Inflammatory macrophage (primary cell): ENCODE measurements at regions not wholly inside any gene's neighbourhood (a gene's known extent, or its start where the extent isn't known, plus 50 kb on each side); places are given as distances from the start of the nearest gene placed in this dataset.

ENCODE experiments used
- DNase-seq, 2 donors: peaks; one replicate each; pipeline ENCODE4 v3.0.0-alpha.2; 2020 to 2022

DNA sequence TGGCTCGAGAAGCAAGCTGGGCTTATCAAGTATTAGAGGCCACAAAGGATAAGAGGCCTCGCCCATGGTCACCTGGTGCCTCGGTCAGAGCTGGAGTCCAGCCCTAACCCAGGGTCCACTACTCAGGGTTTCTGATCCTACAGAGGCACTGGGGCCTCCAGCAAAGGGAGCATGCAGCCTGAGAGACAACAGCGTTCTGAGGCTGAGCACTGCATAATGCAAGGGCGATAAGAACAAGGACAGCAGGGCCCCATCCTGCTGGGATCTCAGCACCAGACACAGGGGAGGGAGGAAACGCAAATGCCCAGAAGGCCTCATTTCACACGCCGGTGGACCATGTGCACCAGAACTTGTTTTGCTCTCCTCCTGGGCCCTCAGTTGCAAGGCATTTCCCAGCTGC lies 63.0 kb downstream of the C5orf15 start:
- DNase-seq: no peak

DNA sequence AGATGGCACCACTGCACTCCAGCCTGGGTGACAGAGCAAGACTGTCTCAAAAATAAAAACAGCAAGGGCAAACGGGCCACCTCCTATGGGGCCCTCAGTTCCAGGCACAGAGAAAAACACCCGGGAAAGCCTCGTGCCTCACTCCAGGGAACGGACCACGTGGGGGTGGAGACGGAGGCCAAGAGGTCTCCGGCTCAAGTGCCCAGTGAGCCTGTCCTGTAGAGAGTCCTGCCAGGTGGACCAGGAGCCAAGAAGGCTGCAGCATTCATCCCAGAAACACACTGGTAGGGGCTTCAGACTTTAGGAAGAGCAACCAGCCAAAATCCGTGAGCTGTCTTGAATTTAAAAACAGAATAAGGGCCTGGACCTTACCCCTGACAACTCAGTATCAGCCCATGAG lies 63.8 kb downstream of the C5orf15 start:
- DNase-seq: no peak

DNA sequence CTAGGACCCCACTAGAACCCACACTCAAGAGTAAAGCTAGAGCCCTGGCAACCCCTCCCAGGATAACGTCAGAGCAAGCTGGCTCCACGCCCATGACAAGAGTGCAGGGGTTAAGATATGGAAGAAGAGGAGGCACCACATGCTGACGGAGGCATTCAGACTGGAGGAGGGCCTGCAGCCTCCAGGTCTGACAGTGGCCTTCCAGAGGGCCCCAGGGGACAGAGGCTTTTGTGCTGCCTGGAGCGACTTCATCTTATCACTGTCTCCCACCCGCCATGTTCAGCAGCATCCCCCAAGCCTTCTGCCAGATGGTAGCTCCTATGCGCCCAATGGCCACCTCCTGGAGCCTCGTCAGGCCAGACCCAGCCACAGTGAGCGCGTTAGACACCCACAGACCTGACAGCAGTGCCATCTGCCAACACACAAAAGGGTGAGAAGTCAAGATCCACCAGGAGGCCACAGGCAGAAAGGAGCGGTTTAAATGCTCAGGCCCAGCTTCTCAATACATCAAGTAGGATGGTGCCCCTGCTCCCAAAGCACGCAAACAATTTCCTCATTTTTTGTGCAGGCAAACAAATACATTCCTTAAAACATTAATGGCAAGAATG lies 65.8 kb downstream of the C5orf15 start:
- DNase-seq: no peak

DNA sequence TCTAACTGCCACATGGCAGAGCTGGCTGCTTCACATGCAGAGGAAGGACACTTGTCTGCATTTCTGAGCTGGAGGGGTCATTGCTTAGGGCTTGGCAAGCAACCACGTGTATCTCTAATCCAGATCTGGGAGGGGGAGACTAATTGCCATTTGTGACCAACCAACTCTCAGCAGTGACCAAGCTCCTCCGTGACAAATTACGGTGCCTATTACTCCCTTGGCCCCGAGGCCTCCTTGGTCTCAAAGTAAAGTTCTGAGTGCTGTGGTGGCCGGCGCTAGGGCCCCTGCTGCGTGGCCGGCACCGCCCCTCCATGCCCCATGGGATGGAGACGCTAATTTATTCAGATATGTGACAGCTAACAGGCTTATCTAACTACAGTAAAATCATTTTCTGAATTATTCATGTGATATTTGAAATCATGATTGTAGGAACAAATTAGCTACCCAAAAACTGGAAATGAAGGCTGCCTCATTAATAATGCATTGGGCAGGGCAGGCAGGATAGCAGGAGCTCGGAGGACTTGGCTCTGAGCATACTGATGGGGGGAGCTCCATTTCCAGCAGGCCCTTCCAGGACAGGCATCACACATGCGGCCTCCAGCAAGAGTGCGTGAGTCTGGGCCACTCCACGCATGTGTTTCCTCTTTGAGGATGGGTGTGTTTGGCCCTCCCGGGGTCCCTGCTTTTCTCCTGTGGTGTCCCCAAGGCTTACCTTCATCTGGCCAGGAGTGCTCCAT lies 67.7 kb downstream of the C5orf15 start:
- no peak for DNase-seq

DNA sequence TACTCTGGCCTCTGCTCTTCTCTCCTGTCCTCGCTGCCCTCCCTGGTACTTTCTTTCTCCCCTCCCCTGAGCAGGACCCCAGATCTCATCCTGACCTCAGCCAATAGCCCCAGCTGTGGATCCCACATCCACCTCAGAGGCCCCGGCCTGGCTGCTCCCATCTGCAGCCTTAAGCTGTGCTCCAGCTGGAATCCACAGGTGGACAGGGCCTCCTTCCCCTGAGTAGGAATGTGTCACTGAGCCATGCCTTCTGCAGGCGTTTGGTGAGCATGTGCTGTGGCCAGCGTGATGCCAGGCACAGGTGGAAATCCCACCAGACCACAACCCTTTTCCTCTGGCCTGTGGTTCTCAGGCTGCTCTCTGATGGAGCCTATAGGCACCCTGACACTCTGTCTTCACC lies 68.9 kb downstream of the C5orf15 start:
- no peak for DNase-seq

DNA sequence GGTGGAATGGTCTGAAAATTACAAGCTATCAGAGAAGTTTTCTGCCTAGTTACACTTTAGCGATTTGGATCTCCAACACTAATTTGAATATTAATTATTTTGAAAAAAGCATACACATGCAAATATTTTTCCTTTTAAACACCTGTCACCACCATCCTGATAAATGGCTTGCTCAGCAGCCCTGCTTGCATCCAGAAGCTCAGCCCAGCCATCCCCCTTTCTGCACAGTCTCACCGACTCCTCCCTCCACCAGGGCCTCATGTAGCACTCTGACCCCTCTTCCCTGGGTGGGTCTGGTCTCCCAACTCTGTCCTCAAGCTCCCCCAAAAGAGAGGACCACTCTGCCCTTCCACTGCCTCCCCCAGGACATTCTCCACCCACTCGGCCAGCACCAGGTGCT lies 70.0 kb downstream of the C5orf15 start:
- no peak for DNase-seq

DNA sequence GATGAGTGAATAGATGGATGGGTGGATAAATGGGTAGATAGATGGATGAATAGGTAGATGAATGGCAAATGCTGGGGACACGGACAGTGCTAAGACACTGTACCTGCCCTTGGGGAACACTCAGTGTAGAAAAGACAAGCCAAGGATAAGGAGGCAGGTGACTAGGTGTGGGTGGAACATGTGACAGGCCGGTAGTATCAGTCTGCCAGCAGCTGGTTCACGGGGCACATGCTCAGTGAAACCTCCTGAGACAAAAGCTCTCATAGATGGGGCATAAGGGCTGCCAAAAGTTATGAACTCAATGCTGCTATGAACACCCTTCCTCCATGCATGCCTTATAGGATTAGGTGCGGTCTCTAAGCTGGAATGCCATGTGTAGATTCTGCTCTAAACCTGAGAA lies 71.0 kb downstream of the C5orf15 start:
- no peak for DNase-seq

DNA sequence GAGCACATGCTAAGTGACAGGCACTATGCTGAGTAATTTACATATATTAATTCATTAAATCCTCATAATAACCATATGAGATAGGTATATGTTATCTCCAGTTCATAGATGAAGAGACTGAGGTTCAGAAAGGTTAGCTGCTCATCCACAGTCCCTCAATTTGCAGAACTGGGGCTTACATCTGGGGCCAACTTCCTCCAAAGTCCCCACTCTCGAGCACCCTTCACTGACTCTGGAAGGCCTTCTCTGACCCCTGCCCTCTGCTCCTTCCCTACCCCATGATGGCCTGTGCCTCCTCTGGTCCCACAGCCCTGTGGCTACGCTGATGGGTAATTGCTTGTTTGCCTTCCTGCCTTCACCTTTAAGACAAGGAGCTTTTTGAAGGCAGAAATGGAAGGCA lies 71.6 kb downstream of the C5orf15 start:
- DNase-seq: no peak

DNA sequence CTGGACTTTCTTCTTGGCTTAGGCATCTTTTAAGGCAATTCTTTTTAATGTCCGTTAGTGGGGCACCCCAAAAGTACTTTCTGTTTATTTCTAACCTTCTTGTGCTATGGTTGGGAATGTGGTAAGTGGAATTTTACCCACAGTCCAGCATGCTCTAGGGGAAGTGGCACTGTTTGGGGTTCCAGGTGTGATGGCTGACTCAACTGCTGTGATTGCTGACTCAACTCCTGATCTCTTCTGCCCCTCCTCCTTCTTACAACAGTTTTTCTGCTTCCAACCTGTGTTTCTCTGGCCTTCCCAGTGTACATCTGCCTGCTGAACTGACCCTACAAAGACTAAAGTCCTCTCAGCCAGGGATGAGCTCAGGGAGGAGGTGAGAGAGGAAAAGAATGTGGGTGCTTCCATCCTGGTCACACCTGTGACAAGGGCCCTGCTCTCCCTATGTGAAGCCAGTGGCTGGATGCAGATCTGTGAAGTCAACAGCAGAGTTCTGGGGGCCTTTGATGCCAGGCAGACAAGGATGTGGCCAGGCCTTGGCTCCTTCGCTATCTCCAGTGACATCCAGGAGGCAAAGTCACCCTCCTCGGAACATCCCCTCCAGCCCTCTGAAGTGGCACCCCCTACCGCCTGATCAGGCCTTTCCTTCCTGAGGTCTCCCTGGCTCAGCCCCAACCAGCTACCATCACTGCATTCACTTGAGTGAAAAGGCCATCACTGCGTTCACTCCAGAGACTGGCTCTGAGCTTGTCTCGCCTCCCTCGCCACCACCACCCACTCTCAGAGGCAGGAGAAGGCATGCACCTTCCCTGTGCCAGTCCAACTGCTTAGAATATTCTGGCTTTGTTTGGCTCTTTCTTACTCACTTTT lies 72.2 kb downstream of the C5orf15 start:
- DNase-seq: no peak

DNA sequence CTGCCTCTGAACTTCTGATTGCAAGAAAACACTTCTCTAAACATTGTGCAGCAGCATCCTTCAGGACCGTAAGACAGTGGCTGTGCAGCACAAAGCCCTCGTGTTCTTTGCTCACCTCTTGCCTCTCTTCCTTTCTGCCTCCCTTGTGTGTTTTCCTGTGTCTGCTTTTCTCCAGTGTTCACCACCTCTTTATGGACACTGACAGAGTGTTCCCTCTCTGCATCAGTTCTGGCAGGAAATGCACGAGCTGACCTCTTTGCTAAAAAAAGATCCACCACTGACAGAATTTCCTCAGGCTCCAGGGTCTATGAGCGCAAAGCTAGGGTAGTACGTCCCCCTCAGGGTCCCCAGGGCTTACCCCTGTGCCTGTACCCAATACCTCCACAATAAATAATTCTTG lies 74.3 kb downstream of the C5orf15 start:
- DNase-seq: no peak

DNA sequence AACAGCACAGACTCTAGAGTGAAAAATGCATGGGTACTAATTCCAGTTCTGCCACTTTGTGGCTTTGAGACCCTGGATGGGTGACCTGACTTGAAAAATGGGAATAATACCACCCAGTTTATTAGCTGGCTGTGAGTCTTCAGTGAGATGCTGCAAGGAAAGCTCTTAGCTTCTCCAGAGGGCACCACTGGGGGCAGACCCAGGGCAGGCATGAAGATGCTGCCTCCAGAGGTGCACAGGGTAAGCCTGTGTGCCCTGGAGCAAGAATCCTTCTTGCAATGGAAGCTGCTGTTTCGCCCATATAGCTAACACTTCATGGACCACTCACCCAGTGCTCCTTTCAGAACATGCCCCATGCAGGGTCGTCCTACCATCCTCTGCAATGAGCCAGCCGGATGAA lies 75.7 kb downstream of the C5orf15 start:
- DNase-seq: no peak

DNA sequence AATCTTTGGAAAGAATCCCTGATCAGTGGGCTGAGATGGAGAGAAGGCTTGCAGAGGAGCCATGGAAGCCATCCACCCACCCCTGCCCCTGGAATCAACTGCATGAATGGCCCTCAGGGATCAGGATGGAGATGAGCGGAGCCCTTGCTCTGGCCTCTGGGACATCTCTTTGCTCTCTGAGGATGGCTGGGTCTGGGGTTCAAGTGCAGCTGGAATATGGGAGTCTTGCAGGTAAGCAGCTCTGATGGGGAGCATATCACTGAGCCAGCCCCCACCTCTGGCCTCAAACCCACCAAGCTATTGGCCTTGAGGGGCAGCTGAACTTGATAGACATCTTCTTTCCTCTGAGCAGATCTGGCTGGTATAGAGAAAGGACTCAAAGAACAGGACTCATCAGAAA lies 76.1 kb downstream of the C5orf15 start:
- no peak for DNase-seq

DNA sequence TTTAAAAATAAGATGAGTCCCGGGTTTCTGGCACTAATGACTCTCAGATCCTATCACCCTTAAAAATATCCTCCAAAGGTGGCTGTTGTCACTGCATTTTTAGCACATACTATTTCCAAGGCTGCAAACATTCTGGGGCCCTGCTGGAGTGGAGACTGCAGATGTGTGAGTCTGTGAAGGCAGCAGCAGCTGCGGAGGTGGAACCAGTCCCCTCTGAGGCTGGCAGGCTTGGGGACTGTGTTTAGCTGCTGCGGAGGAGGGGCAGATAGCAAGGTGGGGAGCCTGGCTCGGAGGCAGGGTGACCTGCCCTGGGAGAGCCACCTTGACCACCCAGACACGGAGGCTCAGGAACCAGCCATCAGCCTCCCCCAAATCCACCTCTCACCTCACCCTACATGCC lies 77.0 kb downstream of the C5orf15 start:
- DNase-seq: no peak

DNA sequence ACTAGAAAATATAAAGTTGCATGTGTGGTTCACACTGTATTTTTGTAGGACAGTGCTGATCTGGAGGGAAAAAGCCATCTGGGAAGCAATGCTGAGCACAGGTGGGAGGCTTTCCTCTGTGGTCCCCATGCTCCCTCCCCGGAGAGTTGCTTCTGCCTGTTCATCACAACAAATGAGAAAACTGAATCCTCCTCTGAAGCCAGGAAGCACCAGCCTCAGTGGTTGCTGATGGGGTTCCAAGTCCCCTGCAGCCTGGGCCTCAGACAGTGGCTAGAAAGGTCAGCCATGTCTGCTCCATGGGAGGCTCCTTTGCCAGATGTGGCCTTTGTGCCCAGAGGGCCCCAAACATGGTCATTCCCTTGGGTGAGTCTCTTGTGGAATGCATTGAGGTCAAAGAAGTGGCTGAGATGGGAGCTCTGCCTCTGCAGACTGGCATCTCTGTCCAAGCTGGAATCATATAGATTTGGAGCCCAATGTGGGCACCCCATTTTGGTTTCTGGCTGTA lies 77.6 kb downstream of the C5orf15 start:
- no peak for DNase-seq

DNA sequence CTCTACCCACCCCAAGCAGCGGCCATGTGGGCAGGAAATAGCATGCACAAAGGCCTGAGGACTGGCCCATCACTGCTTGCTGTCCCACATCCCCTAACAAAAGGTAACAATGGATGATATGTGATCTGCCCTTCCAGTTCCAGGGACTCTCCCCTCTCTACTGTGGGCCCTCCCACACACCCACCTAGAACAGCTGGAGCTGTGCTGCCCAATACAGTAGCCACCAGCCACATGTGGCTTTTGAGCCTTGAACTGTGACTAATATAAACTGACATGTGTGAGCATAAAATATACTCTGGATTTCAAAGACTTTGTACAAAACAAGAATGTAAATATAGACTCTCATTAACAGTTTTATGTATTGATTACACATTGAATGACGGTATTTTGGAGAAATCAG lies 78.1 kb downstream of the C5orf15 start:
- DNase-seq: no peak

DNA sequence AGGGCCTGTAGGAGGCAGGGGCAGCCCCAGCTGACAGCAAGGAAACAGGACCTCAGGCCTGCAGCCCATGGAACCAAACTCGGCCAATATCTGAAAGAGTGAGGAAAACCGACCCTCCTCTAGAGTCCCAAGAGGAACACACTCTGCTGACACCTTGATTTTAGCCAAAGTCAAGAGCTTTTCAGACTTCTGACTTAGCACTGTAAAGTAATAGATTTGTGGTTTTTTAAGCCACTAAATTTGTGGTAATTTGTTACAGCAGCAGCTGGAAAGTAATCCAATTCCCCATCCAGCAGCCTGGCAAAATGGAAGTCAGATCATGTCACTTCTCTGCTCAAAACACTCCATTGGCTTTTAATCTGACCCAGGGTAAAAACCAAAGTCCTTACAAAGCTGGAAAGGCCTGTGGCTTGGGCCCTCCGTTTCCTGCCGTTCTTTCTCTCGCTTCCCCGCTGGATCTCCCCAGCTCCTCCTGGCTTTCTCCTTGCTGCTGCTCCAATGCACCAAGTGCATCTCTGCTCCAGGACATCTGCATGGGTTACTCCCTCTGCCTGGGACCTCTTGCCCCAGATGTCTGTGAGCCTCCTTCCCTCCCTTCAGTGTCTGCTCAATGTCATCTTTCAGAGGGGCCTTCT lies 79.0 kb downstream of the C5orf15 start:
- no peak for DNase-seq

DNA sequence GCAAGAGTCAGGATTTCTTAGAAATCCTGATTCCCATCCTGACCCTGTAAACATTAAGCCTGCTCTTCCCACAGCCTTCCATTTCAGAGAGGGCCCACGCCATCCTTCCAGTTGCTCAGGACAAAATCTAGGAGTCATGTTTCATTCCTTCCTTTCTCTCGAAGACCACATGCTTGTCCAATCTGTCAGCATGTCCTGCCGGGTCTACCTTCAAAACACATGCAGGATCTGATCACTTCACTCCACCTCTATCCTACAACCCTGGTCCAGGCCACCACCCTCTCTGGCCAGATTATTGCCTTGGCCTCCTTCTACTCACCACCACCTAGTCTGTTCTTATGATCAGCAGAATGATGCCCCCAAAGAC lies 79.8 kb downstream of the C5orf15 start:
- no peak for DNase-seq

DNA sequence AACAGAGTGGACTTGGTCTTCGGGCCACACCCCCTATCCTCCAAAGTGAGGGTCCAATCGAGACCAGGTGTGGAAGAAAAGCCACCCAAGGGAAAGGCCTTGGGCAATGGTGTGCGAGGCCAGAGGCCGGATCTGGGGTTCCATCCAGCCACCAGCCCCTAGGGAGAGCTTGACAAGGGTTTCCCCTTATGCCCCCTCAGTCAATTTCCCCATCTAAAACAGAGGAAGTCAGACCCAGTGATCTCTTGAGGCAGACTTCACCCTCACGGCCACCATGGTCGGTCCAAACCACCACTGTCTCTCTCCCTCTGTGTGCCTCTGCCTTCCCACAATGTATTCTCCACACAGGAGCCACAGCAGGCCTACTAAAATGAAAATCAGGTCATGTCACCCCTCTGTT lies 82.9 kb downstream of the C5orf15 start:
- DNase-seq: no peak

DNA sequence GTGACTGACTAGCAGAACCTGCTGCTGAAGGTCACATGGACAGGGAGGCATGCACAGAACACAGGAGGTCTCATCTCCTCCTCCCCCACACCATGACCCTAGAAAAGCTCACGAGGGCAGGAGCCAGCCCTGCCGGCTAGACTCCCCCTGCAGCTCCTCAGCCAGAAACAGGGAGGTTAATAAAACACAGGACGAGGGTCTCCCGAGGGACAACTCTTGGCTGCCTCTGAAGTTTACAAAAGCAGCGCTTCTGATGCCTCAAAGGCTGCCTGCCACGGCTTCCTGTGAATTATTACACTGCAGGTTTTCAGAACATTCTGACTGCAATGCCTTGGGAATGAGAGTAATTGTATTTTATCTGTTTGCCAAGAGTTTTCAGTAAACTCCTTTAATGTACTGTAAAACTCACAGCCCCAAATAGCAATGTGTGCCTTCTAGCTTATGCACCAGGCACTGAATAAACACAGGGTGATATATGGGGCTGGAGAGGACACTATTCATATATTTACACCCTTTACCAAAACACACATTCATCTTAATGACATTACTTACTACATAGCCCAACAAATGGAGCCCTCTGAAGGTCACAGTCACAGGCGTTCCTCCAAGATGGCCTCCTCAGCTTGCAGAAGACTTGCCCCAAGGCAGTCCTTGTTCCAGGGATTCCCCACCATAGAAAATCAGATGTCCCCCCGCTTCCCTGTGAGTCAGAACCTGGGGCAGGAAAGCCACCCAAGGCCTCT lies 83.7 kb downstream of the C5orf15 start:
- no peak for DNase-seq

DNA sequence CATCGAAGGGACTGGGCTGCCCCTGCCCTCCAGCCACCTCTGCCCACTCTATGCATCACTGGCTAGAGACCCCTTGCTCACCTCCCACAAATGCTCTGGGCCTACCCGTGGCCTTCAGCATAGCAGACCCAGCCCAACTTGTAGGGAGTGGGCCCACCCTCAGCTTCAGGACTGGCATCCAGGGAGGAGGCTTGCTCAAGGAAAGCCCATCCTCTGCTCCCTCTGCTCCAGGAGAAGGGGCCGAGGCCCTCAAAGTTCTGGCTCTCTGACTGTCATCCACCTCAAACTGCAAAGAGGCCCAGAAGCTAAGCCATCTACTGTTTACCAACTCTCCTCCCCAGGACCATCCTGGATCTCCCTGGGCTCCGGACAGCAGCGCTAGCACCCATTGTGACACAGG lies 84.5 kb downstream of the C5orf15 start:
- no peak for DNase-seq

DNA sequence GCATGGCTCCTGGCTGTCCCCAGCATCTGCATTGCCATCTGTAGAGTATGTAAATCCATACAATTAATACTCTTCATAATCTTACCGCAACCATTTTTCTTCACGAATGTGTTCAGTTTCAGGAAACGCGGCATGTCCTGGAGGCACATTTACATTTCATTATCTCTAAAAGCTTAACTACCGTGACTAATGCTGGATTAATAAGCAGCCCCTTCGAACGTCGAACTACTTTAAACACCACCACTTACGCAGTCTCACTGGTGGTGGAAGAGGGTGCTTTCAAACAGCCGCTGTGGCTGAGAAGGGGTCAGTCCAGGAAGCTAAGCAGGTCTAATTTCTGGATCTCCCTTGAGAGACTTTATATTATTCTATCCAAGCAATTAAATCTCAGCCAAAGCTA lies 85.6 kb downstream of the C5orf15 start:
- DNase-seq: no peak

DNA sequence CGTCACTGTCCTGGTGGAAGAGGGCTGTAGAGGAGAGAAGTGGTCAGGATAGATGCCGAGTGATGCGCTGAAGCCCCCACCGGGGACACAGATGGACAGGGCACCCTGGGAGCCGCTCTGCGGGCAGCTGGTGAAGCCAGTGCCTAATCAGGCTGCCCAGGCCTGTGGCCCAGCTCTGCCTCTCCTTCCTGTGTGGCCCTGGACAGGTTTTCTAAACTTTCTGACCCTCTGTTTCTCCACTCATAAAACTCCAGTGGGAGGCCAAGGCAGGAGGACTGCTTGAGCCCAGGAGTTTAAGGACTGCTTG lies 86.1 kb downstream of the C5orf15 start:
- DNase-seq: no peak
